A673 (cell line): ENCODE measurements at regions not wholly inside any gene's neighbourhood (a gene's known extent, or its start where the extent isn't known, plus 50 kb on each side); places are given as distances from the start of the nearest gene placed in this dataset.
"Not testable (repeated sequence)": the region's sequence is repeated elsewhere in the genome, so short reads cannot be mapped to it uniquely, and the experiment has no call there.

ENCODE experiments used
- BruUV-seq: library from RNA; stranded (reverse); fragments of 400-500 nt; replicated peaks from 2 replicates; lab custom pipeline; 2021; lab: Mats Ljungman, UMichigan
- CTCF ChIA-PET: fragments of 300-600 bp; sonication (Branson Sonifier 250); formaldehyde crosslinking; loops from one replicate; lab custom pipeline; 2022; ENCODE audit warnings: antibody characterized with exemption; lab: Charles Lee
- POLR2A ChIA-PET: fragments of 300-600 bp; sonication (Branson Sonifier 250); formaldehyde crosslinking; loops from one replicate; lab custom pipeline; 2022; ENCODE audit warnings: antibody characterized with exemption; ENCODE audit not compliant: low non-redundant PET; lab: Charles Lee
- DNase-seq: peaks from one replicate; pipeline ENCODE4 v3.0.0-alpha.2; 2015; ENCODE audit warnings: low spot score
- H3K27ac ChIP-seq: fragments of 200-600 bp; sonication (generic); 2 replicates; pipeline ENCODE4 v1.5.1; 2016; ENCODE audit warnings: mixed run types, low read depth, mild to moderate bottlenecking, mixed read lengths, antibody characterized with exemption, low read length; ENCODE audit not compliant: poor library complexity, severe bottlenecking
- H3K27me3 ChIP-seq: fragments of 200-600 bp; sonication (generic); replicated peaks from 2 replicates; pipeline ENCODE4 v1.6.1; 2017; ENCODE audit warnings: mixed run types, low read depth, mild to moderate bottlenecking, mixed read lengths, antibody characterized with exemption, low read length; ENCODE audit not compliant: insufficient read depth, poor library complexity
- H3K36me3 ChIP-seq: fragments of 200-600 bp; sonication (generic); 2 replicates; pipeline ENCODE4 v1.6.1; 2016; ENCODE audit warnings: mixed run types, mild to moderate bottlenecking, mixed read lengths, antibody characterized with exemption, low read length; ENCODE audit not compliant: insufficient read depth, poor library complexity, severe bottlenecking
- H3K4me1 ChIP-seq: fragments of 200-600 bp; sonication (generic); 2 replicates; pipeline ENCODE4 v1.6.1; 2017; ENCODE audit warnings: mixed run types, mild to moderate bottlenecking, mixed read lengths, antibody characterized with exemption, low read length; ENCODE audit not compliant: insufficient read depth, poor library complexity, severe bottlenecking
- H3K4me3 ChIP-seq: fragments of 200-600 bp; sonication (generic); 2 replicates; pipeline ENCODE4 v1.5.1; 2016; ENCODE audit warnings: low read depth, mixed run types, mild to moderate bottlenecking, mixed read lengths, low read length; ENCODE audit not compliant: poor library complexity, severe bottlenecking
- H3K9me3 ChIP-seq: fragments of 200-600 bp; sonication (generic); 2 replicates; pipeline ENCODE4 v1.6.1; 2016; ENCODE audit warnings: mixed run types, low read depth, mild to moderate bottlenecking, mixed read lengths, antibody characterized with exemption, low read length; ENCODE audit not compliant: poor library complexity, severe bottlenecking
- EZH2 ChIP-seq: fragments of 200-600 bp; sonication (generic); IDR thresholded peaks from 2 replicates; pipeline ENCODE4 v1.6.1; 2017; ENCODE audit warnings: borderline replicate concordance, low read depth, mild to moderate bottlenecking, mixed read lengths, antibody characterized with exemption, low read length; ENCODE audit not compliant: poor library complexity, severe bottlenecking
- intact Hi-C: fragments of 100-400 bp; cut with micrococcal nuclease; formaldehyde crosslinking; loops from one replicate; pipeline ENCODE4 v1.10.0; 2022; ENCODE audit not compliant: unreplicated experiment
- TF ChIP-seq, protein P1 (sequence below): fragments of 300-800, 200-600 bp; sonication (generic); conservative IDR thresholded peaks from 2 replicates; pipeline ENCODE4 v1.5.1; 2017; ENCODE audit warnings: low read depth, mild to moderate bottlenecking, antibody characterized with exemption, low read length, moderate library complexity, mixed read lengths

DNA sequence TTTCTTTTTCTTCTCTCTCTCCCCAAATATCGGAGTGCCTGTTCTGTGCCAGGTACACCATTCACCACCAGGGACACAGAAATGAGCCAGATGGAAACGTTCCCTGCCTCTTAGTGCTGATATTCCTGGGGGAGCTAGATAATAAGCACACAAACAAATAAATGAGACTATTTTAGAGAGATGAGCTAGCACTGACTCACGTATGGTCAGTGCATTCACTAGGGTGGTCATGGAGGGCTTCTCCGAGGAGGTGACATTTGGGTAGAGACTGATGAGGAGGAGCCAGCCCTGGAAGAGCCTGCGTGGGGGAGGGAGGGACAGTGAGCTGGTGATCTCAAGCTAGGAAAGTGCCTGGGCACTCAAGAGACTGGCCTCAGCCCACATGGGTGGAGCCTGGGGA lies 252.3 kb upstream of the KCNG1 start:
- no peak for DNase-seq

DNA sequence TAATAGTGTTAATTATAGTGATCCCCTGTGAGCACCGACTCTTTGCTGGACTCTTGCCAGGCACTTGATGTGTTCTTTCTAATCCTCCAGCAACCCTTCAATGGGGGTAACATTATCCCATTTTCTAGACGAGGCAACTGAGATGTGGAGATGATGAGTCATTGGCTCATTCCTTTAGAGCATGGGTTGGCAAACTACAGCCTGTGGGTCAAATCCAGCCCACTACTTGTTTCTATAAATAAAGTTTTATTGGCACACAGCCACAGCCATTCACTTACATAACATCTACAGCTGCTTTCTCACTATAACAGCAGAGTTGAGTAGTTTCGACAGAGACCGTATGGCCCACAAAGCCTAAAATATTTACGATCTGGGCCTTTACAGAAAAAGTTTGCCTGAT lies 249.5 kb upstream of the KCNG1 start:
- Histone ChIP-seq H3K4me3 (no peak overlapping the region), H3K27me3 (peaks cover 11% of the 10 kb centered on the region), H3K4me1 (no peaks in the 10 kb centered on the region), H3K27ac (no peak overlapping the region), H3K9me3 (peaks cover 3% of the 10 kb centered on the region), H3K36me3 (no peaks in the 10 kb centered on the region)
- BruUV-seq = no TSS peak
- intact Hi-C loops = no loop called here
- ChIA-PET POLR2A (no interaction called here), CTCF (no interaction called here)
- TF ChIP-seq, protein P1, sequence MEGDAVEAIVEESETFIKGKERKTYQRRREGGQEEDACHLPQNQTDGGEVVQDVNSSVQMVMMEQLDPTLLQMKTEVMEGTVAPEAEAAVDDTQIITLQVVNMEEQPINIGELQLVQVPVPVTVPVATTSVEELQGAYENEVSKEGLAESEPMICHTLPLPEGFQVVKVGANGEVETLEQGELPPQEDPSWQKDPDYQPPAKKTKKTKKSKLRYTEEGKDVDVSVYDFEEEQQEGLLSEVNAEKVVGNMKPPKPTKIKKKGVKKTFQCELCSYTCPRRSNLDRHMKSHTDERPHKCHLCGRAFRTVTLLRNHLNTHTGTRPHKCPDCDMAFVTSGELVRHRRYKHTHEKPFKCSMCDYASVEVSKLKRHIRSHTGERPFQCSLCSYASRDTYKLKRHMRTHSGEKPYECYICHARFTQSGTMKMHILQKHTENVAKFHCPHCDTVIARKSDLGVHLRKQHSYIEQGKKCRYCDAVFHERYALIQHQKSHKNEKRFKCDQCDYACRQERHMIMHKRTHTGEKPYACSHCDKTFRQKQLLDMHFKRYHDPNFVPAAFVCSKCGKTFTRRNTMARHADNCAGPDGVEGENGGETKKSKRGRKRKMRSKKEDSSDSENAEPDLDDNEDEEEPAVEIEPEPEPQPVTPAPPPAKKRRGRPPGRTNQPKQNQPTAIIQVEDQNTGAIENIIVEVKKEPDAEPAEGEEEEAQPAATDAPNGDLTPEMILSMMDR = no peak
- TF ChIP-seq EZH2 = no peak
- peak; percentile 57 for DNase-seq

More for the DNA sequence above, 252.3 kb upstream of the KCNG1 start:
- CTCF ChIA-PET = no interaction called here
- Histone ChIP-seq H3K36me3 (no peaks in the 10 kb centered on the region), H3K4me1 (no peaks in the 10 kb centered on the region), H3K9me3 (peaks cover 3% of the 10 kb centered on the region), H3K27ac (no peak overlapping the region), H3K27me3 (peaks cover 13% of the 10 kb centered on the region), H3K4me3 (no peak overlapping the region)
- intact Hi-C loops = no loop called here
- POLR2A ChIA-PET = no interaction called here
- BruUV-seq = no TSS peak
- TF ChIP-seq, protein P1 = no peak
- no peak for TF ChIP-seq EZH2

DNA sequence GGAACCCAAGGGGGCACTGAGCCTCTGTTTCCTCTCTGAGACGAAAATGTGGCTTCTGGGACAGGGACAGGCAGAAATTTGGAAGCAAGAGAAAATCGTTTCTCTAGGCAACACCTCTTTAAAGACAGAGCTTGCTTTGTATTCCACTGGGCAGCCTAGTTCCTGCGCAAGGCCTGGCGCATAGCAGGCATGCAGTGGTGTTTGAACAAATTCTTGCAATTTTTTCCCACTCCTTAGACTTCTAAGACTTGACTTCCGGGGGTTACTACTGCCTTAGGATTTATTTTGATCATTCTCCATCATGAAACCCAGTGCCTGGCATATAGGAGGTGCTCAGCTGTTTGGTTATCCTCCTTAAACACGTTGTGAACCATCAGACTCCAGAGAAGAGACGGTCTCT lies 249.0 kb upstream of the KCNG1 start:
- BruUV-seq = no TSS peak
- H3K9me3 ChIP-seq = peaks cover 3% of the 10 kb centered on the region
- H3K4me3 ChIP-seq = no peak overlapping the region
- POLR2A ChIA-PET = no interaction called here
- no peak overlapping the region for H3K27ac ChIP-seq
- H3K36me3 ChIP-seq = no peaks in the 10 kb centered on the region
- intact Hi-C loops = no loop called here
- H3K4me1 ChIP-seq = no peaks in the 10 kb centered on the region
- CTCF ChIA-PET = no interaction called here
- no peak for TF ChIP-seq EZH2
- TF ChIP-seq, protein P1 = no peak
- no peak for DNase-seq
- H3K27me3 ChIP-seq = peaks cover 11% of the 10 kb centered on the region

DNA sequence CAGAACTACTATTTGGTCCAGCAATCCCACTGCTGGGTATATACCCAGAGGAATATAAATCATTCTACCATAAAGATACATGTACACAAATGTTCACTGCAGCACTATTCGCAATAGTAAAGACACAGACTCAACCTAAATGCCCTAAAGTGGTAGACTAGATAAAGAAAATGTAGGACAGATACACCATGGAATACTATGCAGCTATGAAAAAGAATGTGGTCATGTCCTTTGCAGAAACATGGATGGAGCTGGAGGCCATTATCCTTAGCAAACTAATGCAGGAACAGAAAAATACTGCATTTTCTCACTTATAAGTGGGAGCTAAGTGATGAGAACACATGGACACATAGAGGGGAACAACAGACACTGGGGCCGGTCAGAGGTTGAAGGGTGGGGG lies 248.4 kb upstream of the KCNG1 start:
- POLR2A ChIA-PET, H3K4me3 ChIP-seq, H3K27me3 ChIP-seq, H3K4me1 ChIP-seq, CTCF ChIA-PET, H3K27ac ChIP-seq, H3K9me3 ChIP-seq, intact Hi-C loops, BruUV-seq, DNase-seq, H3K36me3 ChIP-seq: not testable (repeated sequence)
